ENCODE measurements at regions not wholly inside any gene's neighbourhood (a gene's known extent, or its start where the extent isn't known, plus 50 kb on each side); places are given as distances from the start of the nearest gene placed in this dataset.

DNA sequence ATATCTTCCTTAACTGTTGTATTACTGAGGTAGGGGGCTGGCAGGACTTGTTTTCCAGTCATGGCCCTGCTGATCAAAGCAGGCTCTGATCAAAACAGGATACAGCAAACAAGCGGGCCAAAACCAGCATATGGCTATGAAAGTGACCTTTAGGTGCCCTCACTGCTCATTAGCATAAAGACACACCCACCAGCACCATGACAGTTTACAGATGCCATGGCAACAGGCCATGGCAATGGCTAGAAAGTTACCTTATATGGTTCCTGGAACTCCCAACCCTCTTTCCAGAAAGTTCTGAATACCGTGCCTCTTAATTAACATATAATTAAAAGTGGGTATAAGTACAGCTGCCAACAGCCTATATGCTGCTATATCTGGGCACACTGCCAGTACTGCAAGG, 551.4 kb upstream of the SGCG start:
- TF ChIP-seq, protein P1, sequence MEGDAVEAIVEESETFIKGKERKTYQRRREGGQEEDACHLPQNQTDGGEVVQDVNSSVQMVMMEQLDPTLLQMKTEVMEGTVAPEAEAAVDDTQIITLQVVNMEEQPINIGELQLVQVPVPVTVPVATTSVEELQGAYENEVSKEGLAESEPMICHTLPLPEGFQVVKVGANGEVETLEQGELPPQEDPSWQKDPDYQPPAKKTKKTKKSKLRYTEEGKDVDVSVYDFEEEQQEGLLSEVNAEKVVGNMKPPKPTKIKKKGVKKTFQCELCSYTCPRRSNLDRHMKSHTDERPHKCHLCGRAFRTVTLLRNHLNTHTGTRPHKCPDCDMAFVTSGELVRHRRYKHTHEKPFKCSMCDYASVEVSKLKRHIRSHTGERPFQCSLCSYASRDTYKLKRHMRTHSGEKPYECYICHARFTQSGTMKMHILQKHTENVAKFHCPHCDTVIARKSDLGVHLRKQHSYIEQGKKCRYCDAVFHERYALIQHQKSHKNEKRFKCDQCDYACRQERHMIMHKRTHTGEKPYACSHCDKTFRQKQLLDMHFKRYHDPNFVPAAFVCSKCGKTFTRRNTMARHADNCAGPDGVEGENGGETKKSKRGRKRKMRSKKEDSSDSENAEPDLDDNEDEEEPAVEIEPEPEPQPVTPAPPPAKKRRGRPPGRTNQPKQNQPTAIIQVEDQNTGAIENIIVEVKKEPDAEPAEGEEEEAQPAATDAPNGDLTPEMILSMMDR (IDR thresholded peaks at IDR 0.05; ENCODE audit: insufficient read depth, low read depth, low read length) = no peak
- TF ChIP-seq EZH2 (IDR thresholded peaks at IDR 0.05; ENCODE audit: insufficient read depth, low read length) = no peak
- Mint-ChIP-seq H3K36me3 (ENCODE audit: low read depth, unreplicated experiment) (no peaks in the 10 kb centered on the region), H3K27ac (ENCODE audit: unreplicated experiment) (no peak overlapping the region), H3K9me3 (ENCODE audit: unreplicated experiment) (peaks cover 5% of the 10 kb centered on the region), H3K4me3 (ENCODE audit: unreplicated experiment) (no peak overlapping the region), H3K27me3 (ENCODE audit: low read depth, unreplicated experiment) (no peaks in the 10 kb centered on the region), H3K4me1 (ENCODE audit: low read depth, unreplicated experiment) (peaks cover 6% of the 10 kb centered on the region)
- no peak overlapping the region for H3K27ac ChIP-seq (ENCODE audit: low read depth, low read length)
- no peaks in the 10 kb centered on the region for H3K9me3 ChIP-seq (ENCODE audit: insufficient read depth, low read depth, low read length)
- H3K4me2 ChIP-seq (ENCODE audit: low read length) = no peak overlapping the region
- DNase-seq (ENCODE audit: low read depth) (no peak), FAIRE-seq (no peak)
- no peaks in the 10 kb centered on the region for H3K27me3 ChIP-seq (ENCODE audit: insufficient read depth, low read length)
- no peak overlapping the region for H2AFZ ChIP-seq (ENCODE audit: low read depth, low read length)
- H3K79me2 ChIP-seq (ENCODE audit: insufficient read depth, low read length) = no peaks in the 10 kb centered on the region
- no peaks in the 10 kb centered on the region for H3K36me3 ChIP-seq (ENCODE audit: insufficient read depth, low read length)
- no peaks in the 10 kb centered on the region for H4K20me1 ChIP-seq (ENCODE audit: insufficient read depth, low read length)
- no peaks in the 10 kb centered on the region for H3K4me1 ChIP-seq (ENCODE audit: insufficient read depth, low read length)
- H3K9ac ChIP-seq (ENCODE audit: low read length) = no peak overlapping the region
- no peak overlapping the region for H3K4me3 ChIP-seq (ENCODE audit: insufficient read depth, low read depth, low read length)

DNA sequence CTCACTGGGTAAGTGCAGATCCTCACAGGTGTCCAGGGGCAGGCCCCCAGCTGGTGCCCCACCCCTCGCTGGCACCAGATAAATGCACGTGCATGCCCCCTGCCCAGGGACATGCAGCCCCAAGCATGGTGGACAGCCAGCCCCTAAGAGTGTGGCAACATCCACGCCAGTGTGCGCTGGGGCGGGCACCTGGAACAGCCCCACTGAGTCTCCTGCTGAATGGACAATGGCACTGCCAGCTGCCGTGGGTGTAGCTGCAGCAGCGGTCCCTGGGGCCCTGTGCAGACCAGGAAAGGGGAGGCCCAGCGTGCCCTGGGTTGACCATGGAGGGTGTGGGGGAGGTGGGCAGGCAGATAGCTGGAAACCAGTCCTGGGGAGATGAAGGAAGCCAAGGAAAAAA, 538.7 kb upstream of the SGCG start:
- Histone ChIP-seq H3K36me3 (ENCODE audit: insufficient read depth, low read length) (no peaks in the 10 kb centered on the region), H3K4me2 (ENCODE audit: low read length) (no peak overlapping the region), H3K9me3 (ENCODE audit: insufficient read depth, low read depth, low read length) (no peaks in the 10 kb centered on the region), H3K27me3 (ENCODE audit: insufficient read depth, low read length) (no peaks in the 10 kb centered on the region), H3K4me3 (ENCODE audit: insufficient read depth, low read depth, low read length) (no peak overlapping the region), H3K4me1 (ENCODE audit: insufficient read depth, low read length) (no peaks in the 10 kb centered on the region), H3K27ac (ENCODE audit: low read depth, low read length) (no peak overlapping the region), H3K9ac (ENCODE audit: low read length) (no peak overlapping the region), H3K79me2 (ENCODE audit: insufficient read depth, low read length) (no peaks in the 10 kb centered on the region), H2AFZ (ENCODE audit: low read depth, low read length) (no peak overlapping the region), H4K20me1 (ENCODE audit: insufficient read depth, low read length) (no peaks in the 10 kb centered on the region)
- no peak overlapping the region for H3K4me3 Mint-ChIP-seq (ENCODE audit: unreplicated experiment)
- H3K27me3 Mint-ChIP-seq (ENCODE audit: low read depth, unreplicated experiment) = peaks cover 7% of the 10 kb centered on the region
- no peak overlapping the region for H3K27ac Mint-ChIP-seq (ENCODE audit: unreplicated experiment)
- H3K9me3 Mint-ChIP-seq (ENCODE audit: unreplicated experiment) = no peaks in the 10 kb centered on the region
- H3K4me1 Mint-ChIP-seq (ENCODE audit: low read depth, unreplicated experiment) = no peaks in the 10 kb centered on the region
- DNase-seq (ENCODE audit: low read depth) (no peak), FAIRE-seq (no peak)
- no peaks in the 10 kb centered on the region for H3K36me3 Mint-ChIP-seq (ENCODE audit: low read depth, unreplicated experiment)
- TF ChIP-seq, protein P1 (IDR thresholded peaks at IDR 0.05; ENCODE audit: insufficient read depth, low read depth, low read length) = no peak
- TF ChIP-seq EZH2 (IDR thresholded peaks at IDR 0.05; ENCODE audit: insufficient read depth, low read length) = no peak

DNA sequence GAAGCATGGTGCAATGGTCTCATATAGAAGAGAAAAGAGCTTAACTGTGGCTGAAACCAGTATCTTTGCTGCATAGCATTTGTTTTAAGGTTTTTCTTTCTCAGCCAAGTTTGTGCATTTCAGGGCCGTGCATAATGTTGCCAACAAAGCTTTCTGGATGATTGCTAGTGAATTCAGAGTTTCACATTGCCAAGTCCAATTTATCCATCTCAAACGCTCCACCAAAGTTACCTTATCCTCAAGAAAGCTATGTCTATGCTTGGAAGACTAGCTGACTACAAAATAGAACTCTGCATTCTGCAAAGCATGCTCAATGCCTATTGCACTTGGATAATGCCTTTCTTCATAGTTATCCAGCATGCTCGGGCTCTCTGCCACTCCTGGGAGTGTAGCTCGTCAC, 535.8 kb upstream of the SGCG start:
- peaks cover 2% of the 10 kb centered on the region for H3K4me1 Mint-ChIP-seq (ENCODE audit: low read depth, unreplicated experiment)
- FAIRE-seq = no peak

More for the DNA sequence above, 535.8 kb upstream of the SGCG start:
- Mint-ChIP-seq H3K36me3 (ENCODE audit: low read depth, unreplicated experiment) (no peaks in the 10 kb centered on the region), H3K27me3 (ENCODE audit: low read depth, unreplicated experiment) (peaks cover 7% of the 10 kb centered on the region), H3K4me3 (ENCODE audit: unreplicated experiment) (no peak overlapping the region), H3K27ac (ENCODE audit: unreplicated experiment) (peak overlapping the region; percentile 64), H3K9me3 (ENCODE audit: unreplicated experiment) (peaks cover under 1% of the 10 kb centered on the region)
- H3K27ac ChIP-seq (ENCODE audit: low read depth, low read length) = no peak overlapping the region
- no peak overlapping the region for H2AFZ ChIP-seq (ENCODE audit: low read depth, low read length)
- H4K20me1 ChIP-seq (ENCODE audit: insufficient read depth, low read length) = no peaks in the 10 kb centered on the region
- DNase-seq (ENCODE audit: low read depth) = no peak
- no peaks in the 10 kb centered on the region for H3K79me2 ChIP-seq (ENCODE audit: insufficient read depth, low read length)
- H3K9me3 ChIP-seq (ENCODE audit: insufficient read depth, low read depth, low read length) = no peaks in the 10 kb centered on the region
- TF ChIP-seq, protein P1 (IDR thresholded peaks at IDR 0.05; ENCODE audit: insufficient read depth, low read depth, low read length) = no peak
- no peak for TF ChIP-seq EZH2 (IDR thresholded peaks at IDR 0.05; ENCODE audit: insufficient read depth, low read length)
- H3K36me3 ChIP-seq (ENCODE audit: insufficient read depth, low read length) = no peaks in the 10 kb centered on the region
- H3K27me3 ChIP-seq (ENCODE audit: insufficient read depth, low read length) = no peaks in the 10 kb centered on the region
- no peak overlapping the region for H3K9ac ChIP-seq (ENCODE audit: low read length)
- H3K4me2 ChIP-seq (ENCODE audit: low read length) = no peak overlapping the region
- no peaks in the 10 kb centered on the region for H3K4me1 ChIP-seq (ENCODE audit: insufficient read depth, low read length)
- H3K4me3 ChIP-seq (ENCODE audit: insufficient read depth, low read depth, low read length) = no peak overlapping the region
